Panc1 (cell line): ENCODE measurements at regions not wholly inside any gene's neighbourhood (a gene's known extent, or its start where the extent isn't known, plus 50 kb on each side); places are given as distances from the start of the nearest gene placed in this dataset.

Experiments
- ATAC-seq: fragments of 200-7000 bp; cut with Tn5 transposase; 2 replicates; pipeline ENCODE4 v1.9.1; 2020; ENCODE audit warnings: mild to moderate bottlenecking, moderate library complexity
- BruUV-seq: library from RNA; stranded (reverse); fragments of 400-500 nt; replicated peaks from 2 replicates; lab custom pipeline; 2021; lab: Mats Ljungman, UMichigan
- CTCF ChIA-PET: fragments of 300-600 bp; sonication (Branson Sonifier 250); formaldehyde crosslinking; loops from one replicate; lab custom pipeline; 2022; ENCODE audit warnings: antibody characterized with exemption; lab: Charles Lee
- POLR2A ChIA-PET: fragments of 300-600 bp; sonication (Branson Sonifier 250); formaldehyde crosslinking; loops from one replicate; lab custom pipeline; 2022; ENCODE audit warnings: antibody characterized with exemption; lab: Charles Lee
- DNase-seq: peaks from one replicate; pipeline ENCODE4 v3.0.0-alpha.2; 2010; ENCODE audit warnings: low read depth, low spot score
- H3K27ac ChIP-seq: 2 replicates; pipeline ENCODE4 v1.5.1; 2011; ENCODE audit warnings: mild to moderate bottlenecking, low read length, inconsistent platforms
- H3K27me3 ChIP-seq: fragments of 200-500 bp; sonication (Bioruptor generic); 2 replicates; pipeline ENCODE4 v1.6.0; 2014; ENCODE audit warnings: low read length, inconsistent platforms; ENCODE audit not compliant: control insufficient read depth, insufficient read depth
- H3K36me3 ChIP-seq: fragments of 200-500 bp; sonication (Bioruptor generic); 2 replicates; pipeline ENCODE4 v1.5.1; 2014; ENCODE audit warnings: inconsistent platforms, mild to moderate bottlenecking, low read length, moderate library complexity; ENCODE audit not compliant: control insufficient read depth, insufficient read depth
- H3K4me1 ChIP-seq: 2 replicates; pipeline ENCODE4 v1.5.1; 2011; ENCODE audit warnings: inconsistent platforms, mild to moderate bottlenecking, low read length, moderate library complexity; ENCODE audit not compliant: control insufficient read depth, insufficient read depth
- H3K4me3 ChIP-seq, 2 experiments: 2 replicates each; pipeline ENCODE4 v1.5.1; 2011 to 2012; ENCODE audit warnings: low read depth in 2 of 2, low read length in 2 of 2, mild to moderate bottlenecking in 2 of 2, inconsistent platforms in 1 of 2, moderate library complexity in 1 of 2
- H3K9me3 ChIP-seq: fragments of 200-500 bp; sonication (Bioruptor generic); 2 replicates; pipeline ENCODE4 v1.5.1; 2014; ENCODE audit warnings: low read depth, mild to moderate bottlenecking, inconsistent platforms, low read length, moderate library complexity; ENCODE audit not compliant: control insufficient read depth, insufficient read depth
- CTCF ChIP-seq: fragments of 450-650 bp; IDR thresholded peaks from 2 replicates; pipeline ENCODE4 v1.5.1; 2017; ENCODE audit warnings: mild to moderate bottlenecking
- POLR2AphosphoS5 ChIP-seq: IDR thresholded peaks from 2 replicates; pipeline ENCODE4 v1.6.1; 2012; ENCODE audit warnings: mild to moderate bottlenecking, low read depth, low read length, moderate library complexity
- REST ChIP-seq, 2 experiments: IDR thresholded peaks; 2 replicates each; pipeline ENCODE4 v1.6.1; 2011 to 2012; ENCODE audit warnings: low read depth in 2 of 2, control low read depth in 1 of 2, low read length in 1 of 2, mild to moderate bottlenecking in 1 of 2, moderate library complexity in 1 of 2; ENCODE audit not compliant: insufficient read depth in 1 of 2
- SIN3A ChIP-seq: IDR thresholded peaks from 2 replicates; pipeline ENCODE4 v1.6.1; 2012; ENCODE audit warnings: low read depth, mild to moderate bottlenecking, low read length, moderate library complexity, borderline replicate concordance; ENCODE audit not compliant: insufficient read depth
- TCF7L2 ChIP-seq: IDR thresholded peaks from 2 replicates; pipeline ENCODE4 v1.6.1; 2011; ENCODE audit warnings: mild to moderate bottlenecking, low read depth, low read length, inconsistent platforms
- in situ Hi-C: cut with HindIII; loops from 2 replicates; pipeline ENCODE4 v1.10.0; 2016; ENCODE audit warnings: low sequenced_read_pairs, low pct_unique_long_range_greater_than_20kb
- intact Hi-C: fragments of 100-400 bp; cut with micrococcal nuclease; formaldehyde crosslinking; loops from one replicate; pipeline ENCODE4 v1.10.0; 2022; ENCODE audit not compliant: unreplicated experiment

GRCh38 chrX:18032486-18033221 is 171.6 kb upstream of the RAI2 start:
- BruUV-seq, result no TSS peak

GRCh38 chrX:18031726-18032375 is 170.8 kb upstream of the RAI2 start:
- no peaks in the 10 kb centered on the region for H3K36me3 ChIP-seq
- H3K9me3 ChIP-seq, result no peaks in the 10 kb centered on the region
- ATAC-seq (no peak), DNase-seq (no peak)
- no TSS peak for BruUV-seq
- H3K27ac ChIP-seq, result no peak overlapping the region
- H3K4me3 ChIP-seq, result no peak overlapping the region
- in situ Hi-C loops (no loop called here), intact Hi-C loops (no loop called here)
- no peaks in the 10 kb centered on the region for H3K27me3 ChIP-seq
- POLR2A ChIA-PET, result no interaction called here
- CTCF ChIA-PET, result no interaction called here
- H3K4me1 ChIP-seq, result no peaks in the 10 kb centered on the region
- TF ChIP-seq SIN3A (no peak), CTCF (no peak), REST (IDR thresholded peaks at IDR 0.05; ENCODE audit: insufficient read depth in 1 of 2, low read depth in 2 of 2, low read length in 1 of 2) (no peak), POLR2AphosphoS5 (no peak)

More at GRCh38 chrX:18032486-18033221, 171.6 kb upstream of the RAI2 start:
- CTCF ChIA-PET, result no interaction called here
- ATAC-seq, result no peak
- DNase-seq, result no peak
- Histone ChIP-seq H3K27me3 (no peaks in the 10 kb centered on the region), H3K4me1 (no peaks in the 10 kb centered on the region), H3K36me3 (no peaks in the 10 kb centered on the region), H3K9me3 (no peaks in the 10 kb centered on the region), H3K4me3 (no peak overlapping the region), H3K27ac (no peak overlapping the region)
- intact Hi-C loops, result no loop called here
- POLR2A ChIA-PET, result no interaction called here
- in situ Hi-C loops, result no loop called here
- TF ChIP-seq REST (IDR thresholded peaks at IDR 0.05; ENCODE audit: insufficient read depth in 1 of 2, low read depth in 2 of 2, low read length in 1 of 2) (no peak), CTCF (no peak), TCF7L2 (no peak), POLR2AphosphoS5 (no peak), SIN3A (no peak)
